WERI-Rb-1 (cell line): ENCODE measurements at regions not wholly inside any gene's neighbourhood (a gene's known extent, or its start where the extent isn't known, plus 50 kb on each side); places are given as distances from the start of the nearest gene placed in this dataset.

Source experiments
- DNase-seq: peaks from one replicate; pipeline ENCODE4 v3.0.0-alpha.2; 2020
- H3K27ac ChIP-seq: fragments of 250-450 bp; sonication (Bioruptor Pico); 2 replicates; pipeline ENCODE4 v1.5.1; 2020; ENCODE audit warnings: mild to moderate bottlenecking, moderate library complexity
- H3K27me3 ChIP-seq: fragments of 250-450 bp; sonication (Bioruptor Pico); 2 replicates; pipeline ENCODE4 v1.5.1; 2021; ENCODE audit warnings: mild to moderate bottlenecking, low read depth, moderate library complexity; ENCODE audit not compliant: insufficient read depth, severe bottlenecking
- H3K36me3 ChIP-seq: fragments of 250-450 bp; sonication (Bioruptor Pico); 2 replicates; pipeline ENCODE4 v1.5.1; 2020; ENCODE audit warnings: mild to moderate bottlenecking, moderate library complexity
- H3K4me3 ChIP-seq: 2 replicates; pipeline ENCODE4 v1.5.1; 2011; ENCODE audit warnings: low read depth, mild to moderate bottlenecking, control low read depth, low read length
- H3K9me3 ChIP-seq: fragments of 250-450 bp; sonication (Bioruptor Pico); 2 replicates; pipeline ENCODE4 v1.5.1; 2021; ENCODE audit warnings: mild to moderate bottlenecking, moderate library complexity; ENCODE audit not compliant: severe bottlenecking
- CTCF ChIP-seq: IDR thresholded peaks from 2 replicates; pipeline ENCODE4 v1.5.1; 2011; ENCODE audit warnings: low read depth, mild to moderate bottlenecking, control low read depth, inconsistent platforms, low read length

GRCh38 chr10:23897861-23898260 lies 311.1 kb upstream of the KIAA1217 start:
- Histone ChIP-seq H3K27me3 (no peaks in the 10 kb centered on the region), H3K27ac (no peak overlapping the region), H3K36me3 (no peaks in the 10 kb centered on the region), H3K4me3 (no peak overlapping the region), H3K9me3 (no peaks in the 10 kb centered on the region)
- no peak for TF ChIP-seq CTCF
- DNase-seq = no peak

- no peak for DNase-seq
- H3K27ac ChIP-seq = no peak overlapping the region
- no peaks in the 10 kb centered on the region for H3K27me3 ChIP-seq
- no peaks in the 10 kb centered on the region for H3K36me3 ChIP-seq
- H3K9me3 ChIP-seq = no peaks in the 10 kb centered on the region
- no peak overlapping the region for H3K4me3 ChIP-seq
- no peak for TF ChIP-seq CTCF
These were observed 309.8 kb upstream of the KIAA1217 start for GRCh38 chr10:23899166-23899565.

- H3K9me3 ChIP-seq = no peaks in the 10 kb centered on the region
- no peak overlapping the region for H3K27ac ChIP-seq
- DNase-seq = no peak
- no peak for TF ChIP-seq CTCF
- H3K27me3 ChIP-seq = no peaks in the 10 kb centered on the region
- H3K36me3 ChIP-seq = no peaks in the 10 kb centered on the region
- no peak overlapping the region for H3K4me3 ChIP-seq
These were observed 298.6 kb upstream of the KIAA1217 start for GRCh38 chr10:23910291-23910690.

GRCh38 chr10:23912884-23913404 lies 296.0 kb upstream of the KIAA1217 start:
- Histone ChIP-seq H3K27me3 (no peaks in the 10 kb centered on the region), H3K27ac (no peak overlapping the region), H3K4me3 (no peak overlapping the region), H3K36me3 (no peaks in the 10 kb centered on the region), H3K9me3 (no peaks in the 10 kb centered on the region)
- DNase-seq = no peak
- no peak for TF ChIP-seq CTCF

GRCh38 chr10:23914641-23915040 lies 294.3 kb upstream of the KIAA1217 start:
- no peak overlapping the region for H3K4me3 ChIP-seq
- TF ChIP-seq CTCF = no peak
- no peaks in the 10 kb centered on the region for H3K36me3 ChIP-seq
- no peak for DNase-seq
- no peaks in the 10 kb centered on the region for H3K9me3 ChIP-seq
- no peak overlapping the region for H3K27ac ChIP-seq
- no peaks in the 10 kb centered on the region for H3K27me3 ChIP-seq

GRCh38 chr10:23917251-23917840 lies 291.6 kb upstream of the KIAA1217 start:
- Histone ChIP-seq H3K27me3 (no peaks in the 10 kb centered on the region), H3K36me3 (no peaks in the 10 kb centered on the region), H3K9me3 (no peaks in the 10 kb centered on the region), H3K27ac (no peak overlapping the region), H3K4me3 (no peak overlapping the region)
- no peak for TF ChIP-seq CTCF
- DNase-seq = no peak
